AG08396 (cell line): ENCODE measurements at regions not wholly inside any gene's neighbourhood (a gene's known extent, or its start where the extent isn't known, plus 50 kb on each side); places are given as distances from the start of the nearest gene placed in this dataset.
A peak's percentile ranks its signal among the peaks of the same experiment; 100 is the strongest.

Experiments
- DNase-seq: peaks from one replicate; pipeline ENCODE4 v3.0.0; 2012; ENCODE audit warnings: low spot score, mixed read lengths

DNA sequence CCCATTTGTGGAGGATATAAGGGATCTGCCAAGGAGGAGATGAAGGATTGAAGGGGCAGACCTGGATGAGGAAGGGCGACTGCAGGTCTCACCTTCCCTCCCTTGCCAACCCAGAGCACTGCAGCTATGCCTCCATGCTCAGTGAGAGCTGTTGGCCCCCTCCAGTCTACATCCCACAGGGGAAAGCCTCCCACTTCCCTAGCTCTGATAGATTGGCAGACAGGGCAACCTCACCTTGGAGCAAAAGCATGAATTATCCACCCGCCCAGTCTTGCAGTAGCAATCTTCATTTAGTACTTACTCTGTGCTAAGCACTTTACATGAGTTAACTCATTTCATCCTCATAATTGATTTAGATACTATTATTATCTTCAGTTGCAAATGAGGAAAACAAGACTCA, 70.4 kb upstream of the SMNDC1 start:
- no peak for DNase-seq

DNA sequence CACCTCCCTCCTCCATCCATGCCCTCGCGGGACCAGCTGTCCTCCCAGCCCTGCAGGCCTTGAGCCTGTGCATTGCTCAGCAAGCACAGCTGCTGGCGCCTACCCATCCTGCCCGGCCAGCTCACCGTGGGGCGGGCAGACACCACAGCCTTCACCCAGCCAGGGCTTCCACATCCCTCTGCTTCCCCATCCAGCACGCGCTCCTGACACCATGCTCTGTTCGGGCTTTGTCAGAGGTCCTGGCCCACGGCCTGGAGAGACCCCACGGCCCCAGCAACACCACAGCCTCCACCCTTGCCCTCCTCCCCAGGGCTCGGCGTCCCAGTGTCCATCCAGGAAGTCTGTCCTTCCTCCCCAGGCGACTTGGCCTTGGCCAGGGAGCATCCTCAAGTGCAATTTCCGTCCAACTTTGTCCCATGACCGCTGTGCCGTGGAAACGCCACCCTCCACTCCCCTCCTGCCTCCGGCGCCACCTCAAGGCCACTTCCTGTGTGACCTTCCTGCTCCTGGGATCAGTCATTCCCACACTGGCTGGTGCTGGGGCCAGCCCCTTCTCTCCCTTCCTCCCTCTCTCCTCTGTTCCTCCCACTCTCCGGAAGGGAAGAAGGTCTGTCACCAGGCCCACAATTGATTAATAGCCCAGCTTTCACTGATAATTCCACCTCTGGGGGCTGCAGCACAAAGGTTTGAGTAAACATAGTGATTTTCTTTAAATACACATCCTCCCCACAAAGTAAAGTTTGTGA, 71.5 kb upstream of the SMNDC1 start:
- no peak for DNase-seq

DNA sequence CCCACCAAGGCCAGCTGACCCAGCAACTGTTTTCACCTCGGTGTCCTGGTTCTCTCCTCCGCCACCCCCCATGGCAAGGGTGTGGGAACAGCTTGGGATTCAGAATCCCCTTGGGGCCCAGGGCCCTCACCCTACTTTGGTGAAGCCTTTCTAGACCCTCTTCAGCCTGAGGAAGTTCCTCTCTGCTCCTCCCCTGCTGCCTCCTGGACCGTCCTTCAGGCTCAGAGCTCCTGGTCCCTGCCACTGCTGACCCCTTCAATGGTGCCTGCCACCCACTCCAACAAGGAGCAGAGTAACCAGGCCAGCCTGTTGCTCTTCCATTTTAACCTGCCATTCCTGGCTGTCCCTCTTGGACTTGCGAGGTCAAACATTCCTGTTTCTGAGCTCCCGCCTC, 72.0 kb upstream of the SMNDC1 start:
- no peak for DNase-seq

DNA sequence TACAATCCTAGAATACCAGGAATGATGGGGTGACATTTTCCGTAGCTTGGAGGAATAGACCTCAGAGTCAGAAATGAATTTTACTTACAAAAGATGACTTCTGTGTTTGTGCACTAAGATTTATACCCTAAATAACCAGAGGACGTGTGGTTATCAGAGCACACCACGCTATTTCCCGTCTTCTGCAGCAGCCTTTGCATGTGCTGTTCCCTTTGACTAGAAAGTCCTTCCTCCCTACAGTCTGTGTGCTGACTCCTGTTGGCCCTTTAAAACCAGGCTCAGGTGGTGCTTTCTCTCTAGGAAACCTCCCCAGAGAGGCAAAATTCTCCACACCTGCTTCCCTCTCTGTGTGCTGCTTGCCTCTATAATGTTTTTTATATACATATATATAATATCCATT, 73.3 kb upstream of the SMNDC1 start:
- DNase-seq: no peak

DNA sequence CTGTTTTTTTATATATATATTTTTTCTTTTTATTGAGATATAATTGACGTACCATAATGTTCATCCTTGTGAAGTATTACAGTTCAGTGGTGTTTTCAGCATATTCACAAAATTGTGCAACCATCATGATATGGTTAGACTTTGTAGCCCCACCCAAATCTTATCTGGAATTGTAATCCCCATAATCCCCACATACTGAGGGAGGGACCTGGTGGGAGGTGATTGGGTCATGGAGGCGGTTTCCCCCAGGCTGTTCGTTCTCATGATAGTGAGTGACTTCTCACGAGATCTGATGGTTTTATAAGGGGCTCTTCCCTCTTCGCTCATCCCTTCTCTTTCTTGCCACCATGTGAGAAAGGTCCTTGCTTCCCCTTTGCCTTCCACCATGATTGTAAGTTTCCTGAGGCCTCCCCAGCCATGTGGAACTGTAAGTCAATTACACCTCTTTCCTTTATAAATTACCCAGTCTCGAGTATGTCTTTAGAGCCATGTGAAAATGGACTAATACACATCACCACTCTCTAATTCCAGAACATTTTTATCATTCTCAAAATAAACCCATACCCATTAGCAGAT, 73.9 kb upstream of the SMNDC1 start:
- DNase-seq: no peak

DNA sequence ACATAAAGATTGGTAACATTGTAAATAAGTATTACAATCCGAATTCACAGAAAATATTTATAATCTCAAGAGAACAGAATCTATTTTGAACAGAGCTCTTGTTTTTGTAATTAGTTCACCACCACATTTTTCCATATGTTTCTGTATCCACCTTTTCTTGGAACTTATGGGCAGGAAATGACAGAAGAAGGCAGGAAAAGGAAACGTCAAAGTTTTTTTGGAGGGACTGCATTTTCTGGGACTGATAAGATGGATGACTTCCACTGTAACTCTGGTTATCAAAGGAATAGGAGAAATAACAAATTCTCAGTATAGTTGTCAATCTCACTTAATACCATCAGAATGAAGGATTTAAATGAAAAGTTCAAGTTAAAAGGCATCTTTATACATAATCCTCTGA, 75.1 kb upstream of the SMNDC1 start:
- DNase-seq: no peak

DNA sequence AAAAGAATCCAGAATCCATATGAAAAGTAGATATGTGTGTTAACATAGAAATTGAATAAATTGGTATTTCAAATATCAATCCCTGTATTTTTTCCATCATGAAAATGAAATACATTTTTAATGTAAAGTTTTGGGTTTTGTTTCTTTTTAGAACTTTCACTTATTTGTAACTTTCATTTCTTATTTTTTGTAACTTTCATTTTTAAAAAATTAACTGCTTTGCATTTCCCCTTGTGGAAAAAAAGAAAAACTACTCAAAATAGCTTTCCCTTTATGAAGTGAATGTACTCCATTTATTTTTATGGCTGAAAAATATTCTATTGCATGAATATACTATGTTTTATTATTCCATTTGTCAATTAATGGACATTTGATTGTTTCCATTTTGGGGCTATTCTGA, 75.6 kb upstream of the SMNDC1 start:
- DNase-seq: no peak

DNA sequence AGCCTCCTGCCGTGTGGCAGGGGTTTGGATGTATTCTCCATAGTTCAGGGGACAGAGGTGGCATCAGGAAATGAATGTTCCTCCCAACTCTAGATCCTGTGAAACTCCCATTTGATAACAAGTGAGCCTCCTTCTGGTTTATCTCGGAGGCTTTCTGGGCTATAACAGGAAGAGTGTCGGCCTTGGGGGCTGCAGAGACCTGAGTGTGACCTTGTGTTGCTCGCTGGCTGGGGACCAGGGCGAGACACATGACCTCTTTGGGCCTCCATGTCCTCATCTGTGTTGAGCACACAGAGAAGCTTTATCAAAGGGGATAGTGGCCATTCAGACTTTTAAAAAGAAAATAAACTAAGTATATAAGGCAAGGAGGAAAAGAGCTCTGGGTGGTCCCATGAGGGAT, 78.0 kb upstream of the SMNDC1 start:
- DNase-seq: no peak

DNA sequence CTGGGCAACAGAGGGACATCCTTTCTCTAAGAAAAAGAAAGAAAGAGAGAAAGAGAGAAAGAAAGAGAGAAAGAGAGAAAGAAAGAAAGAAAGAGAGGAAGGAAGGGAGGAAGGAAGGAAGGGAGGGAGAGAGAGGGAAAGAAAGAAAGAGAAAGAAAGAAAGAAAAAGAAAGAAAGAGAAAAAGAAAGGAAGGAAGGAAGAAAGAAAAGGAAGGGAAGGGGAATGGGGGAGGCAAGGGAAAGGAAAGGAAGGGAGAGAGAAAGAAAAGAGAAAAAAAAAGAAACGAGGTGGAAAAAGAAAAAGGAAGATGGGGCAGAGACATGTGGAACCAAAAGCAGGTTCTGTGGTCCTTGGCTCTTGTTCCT, 82.9 kb upstream of the SMNDC1 start:
- DNase-seq: no peak

DNA sequence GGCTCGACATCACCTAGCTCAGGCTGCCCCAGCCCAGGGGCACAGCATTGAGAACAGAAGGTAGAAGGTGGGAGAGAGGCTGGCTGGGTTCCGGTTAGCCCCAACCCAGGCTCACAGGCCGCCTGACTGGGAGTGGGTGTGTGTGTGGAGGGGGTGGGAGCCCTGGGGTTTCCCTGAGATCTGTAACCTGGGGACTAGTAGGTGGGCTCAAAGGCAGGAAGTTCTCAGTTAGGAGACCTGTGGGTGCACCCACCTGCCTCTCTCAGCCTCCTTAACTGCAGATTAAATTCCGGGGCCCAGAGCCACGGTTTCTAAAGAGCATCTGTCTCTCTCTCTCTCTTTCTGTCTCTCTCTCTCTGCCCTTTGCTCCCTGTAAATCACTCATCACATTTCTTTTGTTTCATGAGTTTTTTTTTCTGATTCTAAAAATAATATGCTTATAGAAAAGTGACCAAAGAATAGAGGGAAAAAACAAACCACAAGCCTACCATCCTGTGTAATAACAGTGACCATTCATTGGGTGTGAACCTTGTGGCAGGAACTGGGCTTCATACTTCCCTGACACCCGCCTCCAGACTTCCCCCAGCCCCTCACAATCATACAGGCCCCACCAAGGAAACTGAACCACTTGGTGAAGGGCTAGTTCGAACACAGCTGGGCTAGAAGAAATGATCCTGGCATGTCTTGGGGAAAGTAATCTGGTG, 83.4 kb upstream of the SMNDC1 start:
- no peak for DNase-seq

DNA sequence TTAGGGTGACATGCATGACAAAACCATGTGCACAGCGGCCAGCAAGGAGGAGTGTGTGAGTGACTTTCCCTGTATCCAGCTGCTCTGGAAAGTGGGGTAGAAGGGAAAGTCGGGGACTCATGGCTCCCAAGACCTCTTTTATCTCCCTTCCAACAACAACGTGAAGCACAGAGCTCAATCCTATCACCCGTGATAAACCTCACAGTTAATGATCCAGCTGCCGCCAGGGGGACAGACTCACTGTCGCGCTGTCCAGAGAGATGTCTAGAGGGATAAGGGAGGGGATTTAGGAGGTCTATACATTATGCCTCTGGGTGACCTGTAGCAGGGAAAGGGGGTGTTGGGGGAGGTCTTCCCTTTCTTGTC, 84.0 kb upstream of the SMNDC1 start:
- DNase-seq: no peak

DNA sequence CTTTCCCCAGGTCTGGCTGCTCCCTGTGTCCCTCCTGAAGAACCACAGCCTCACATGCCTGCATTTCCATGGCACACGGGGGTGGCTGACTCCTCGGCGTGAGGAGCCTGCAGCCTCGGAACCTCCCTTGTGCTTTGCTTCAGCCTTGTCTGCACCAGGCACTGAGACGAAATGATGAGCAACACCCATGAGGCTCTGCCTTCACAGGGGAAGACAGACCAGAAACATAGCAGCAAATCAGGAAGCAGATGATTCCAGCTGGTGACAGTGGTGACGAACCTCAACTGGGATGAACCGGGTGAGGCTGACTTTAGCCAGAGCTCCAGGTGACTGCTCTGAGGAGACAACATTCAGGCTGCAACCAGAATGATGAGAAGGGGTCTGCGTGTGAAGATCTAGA, 84.5 kb upstream of the SMNDC1 start:
- no peak for DNase-seq

DNA sequence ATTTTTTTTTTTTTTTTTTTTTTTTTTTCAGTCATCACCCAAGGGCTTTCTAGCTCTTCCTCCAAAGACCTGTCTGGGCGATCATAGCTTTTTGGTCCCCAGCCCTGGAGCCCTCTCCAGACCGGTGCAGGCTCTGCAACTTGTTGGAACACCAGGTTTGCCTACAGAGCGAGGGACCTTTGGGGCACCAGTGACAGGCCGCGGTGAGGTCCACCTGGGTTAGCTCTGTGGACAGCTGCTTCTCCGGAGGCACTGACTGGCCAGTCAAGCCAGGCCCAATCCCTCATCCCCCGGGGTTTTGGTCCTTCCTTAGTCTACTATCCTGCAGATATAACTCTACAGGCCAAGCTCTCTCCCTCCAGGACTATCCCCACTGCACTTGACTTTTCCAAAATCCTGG, 86.8 kb upstream of the SMNDC1 start:
- no peak for DNase-seq

DNA sequence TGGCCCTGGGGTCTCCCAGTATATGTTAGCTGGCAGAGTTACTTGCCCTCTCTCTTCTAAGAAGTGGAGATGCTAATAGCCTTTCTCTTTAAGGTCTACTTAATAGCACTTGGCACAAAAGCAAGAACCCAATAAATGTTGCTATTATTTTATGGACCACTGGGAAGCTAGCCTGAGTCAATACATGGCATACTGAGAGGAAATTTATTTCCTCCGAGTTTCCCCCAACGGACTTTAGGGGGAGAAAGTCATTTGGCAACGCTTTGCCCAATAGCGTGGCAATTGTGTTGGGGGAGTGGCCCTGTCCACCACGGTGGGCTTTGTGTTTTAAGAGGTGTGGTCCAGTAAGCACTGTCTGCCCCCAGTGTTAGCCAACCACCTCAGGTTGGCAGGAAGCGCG, 87.4 kb upstream of the SMNDC1 start:
- no peak for DNase-seq

DNA sequence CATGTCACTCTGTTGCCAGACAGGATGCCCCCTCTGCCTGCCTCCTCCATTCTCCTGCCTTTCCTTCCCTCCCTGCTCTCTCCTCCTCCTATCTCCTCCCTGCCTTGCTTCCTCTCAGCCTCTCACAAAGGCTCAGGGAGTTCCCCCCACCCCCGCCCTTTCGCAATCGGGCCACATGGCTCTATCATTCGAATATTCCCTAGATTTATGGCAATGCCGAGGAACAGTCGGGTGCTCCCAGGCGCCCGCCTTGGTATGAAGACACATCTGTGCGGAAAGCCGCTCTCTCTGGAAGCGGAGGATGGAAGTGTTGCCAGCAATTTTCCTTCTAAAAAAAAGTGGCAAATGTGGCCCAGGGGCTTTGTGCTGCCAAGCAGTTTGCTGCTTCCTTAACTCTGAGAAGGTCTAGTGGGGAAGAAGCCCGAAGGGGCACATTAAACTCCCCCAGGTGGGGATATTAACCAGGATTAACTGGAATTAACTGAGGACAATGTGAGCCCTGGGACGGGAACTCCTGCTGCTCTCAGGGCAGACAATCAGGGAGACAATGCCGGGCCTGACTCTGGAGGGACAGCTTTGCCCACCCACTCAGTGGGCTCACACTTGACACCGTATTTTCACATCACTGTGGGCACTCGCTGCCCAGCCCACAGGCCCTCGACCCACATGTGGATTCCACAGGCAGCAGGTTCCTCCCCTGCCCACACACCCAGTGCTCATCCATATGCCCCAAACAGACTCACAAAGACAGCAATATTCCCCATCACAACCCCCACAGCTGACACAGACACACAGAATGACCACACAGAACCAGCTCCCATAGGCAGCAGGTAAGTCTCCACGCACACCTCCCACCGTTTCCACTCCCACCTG, 88.4 kb upstream of the SMNDC1 start:
- DNase-seq: peak; percentile 59

DNA sequence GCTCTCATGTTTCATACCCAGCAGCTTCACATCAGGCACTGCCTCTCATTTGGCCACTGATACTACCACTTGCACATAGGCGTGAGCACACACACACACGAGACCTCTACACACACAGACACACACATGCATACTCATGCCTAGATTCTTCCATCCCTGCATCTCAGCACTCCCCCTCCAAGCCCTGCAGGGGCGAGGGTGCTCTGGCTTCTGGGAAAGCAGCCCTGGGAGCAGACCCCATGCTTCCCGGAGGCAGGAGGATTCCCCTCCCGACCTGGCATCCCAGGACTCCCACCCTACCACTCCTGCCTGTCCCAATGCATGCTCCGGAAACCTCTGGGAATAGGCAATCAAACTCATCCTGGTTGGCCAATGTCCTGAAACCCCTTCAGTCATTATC, 89.1 kb upstream of the SMNDC1 start:
- no peak for DNase-seq

DNA sequence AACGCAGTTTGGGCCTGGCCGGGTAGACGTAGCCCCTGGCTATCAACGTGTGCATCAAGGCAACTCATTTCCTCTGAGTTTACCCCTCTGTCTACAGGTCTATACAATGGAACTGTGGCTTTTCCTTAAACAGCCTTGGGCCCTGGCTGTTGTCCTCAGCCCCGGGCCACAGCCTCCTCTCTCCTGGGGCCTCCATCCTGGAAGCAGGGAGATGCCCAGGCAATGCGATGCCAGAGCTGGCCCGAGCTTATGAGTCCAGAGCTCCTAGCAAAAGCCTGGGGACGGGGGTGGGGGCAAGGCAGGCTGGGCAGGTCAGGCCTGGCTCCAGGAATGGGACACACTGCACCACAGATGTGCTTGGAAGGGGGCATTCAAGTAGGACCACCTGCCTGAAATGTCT, 89.6 kb upstream of the SMNDC1 start:
- no peak for DNase-seq

DNA sequence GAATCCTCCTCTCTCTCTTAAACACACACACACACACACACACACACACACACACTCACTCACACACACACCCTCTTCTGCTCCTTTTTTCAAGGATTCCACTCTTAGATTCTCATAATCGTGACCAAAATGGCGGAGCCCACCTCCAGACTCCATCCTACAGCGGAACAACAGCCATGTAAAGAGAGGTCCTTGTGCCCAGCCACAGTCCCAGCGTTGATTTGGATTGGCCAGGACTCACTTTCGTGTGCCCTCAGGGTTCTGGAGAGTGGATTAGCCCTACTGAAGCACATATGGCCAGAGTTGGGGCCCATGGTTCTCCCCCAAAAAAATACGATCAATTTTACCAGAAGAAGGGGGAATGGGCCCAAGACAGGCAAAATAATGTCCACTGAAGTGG, 90.2 kb upstream of the SMNDC1 start:
- DNase-seq: no peak

DNA sequence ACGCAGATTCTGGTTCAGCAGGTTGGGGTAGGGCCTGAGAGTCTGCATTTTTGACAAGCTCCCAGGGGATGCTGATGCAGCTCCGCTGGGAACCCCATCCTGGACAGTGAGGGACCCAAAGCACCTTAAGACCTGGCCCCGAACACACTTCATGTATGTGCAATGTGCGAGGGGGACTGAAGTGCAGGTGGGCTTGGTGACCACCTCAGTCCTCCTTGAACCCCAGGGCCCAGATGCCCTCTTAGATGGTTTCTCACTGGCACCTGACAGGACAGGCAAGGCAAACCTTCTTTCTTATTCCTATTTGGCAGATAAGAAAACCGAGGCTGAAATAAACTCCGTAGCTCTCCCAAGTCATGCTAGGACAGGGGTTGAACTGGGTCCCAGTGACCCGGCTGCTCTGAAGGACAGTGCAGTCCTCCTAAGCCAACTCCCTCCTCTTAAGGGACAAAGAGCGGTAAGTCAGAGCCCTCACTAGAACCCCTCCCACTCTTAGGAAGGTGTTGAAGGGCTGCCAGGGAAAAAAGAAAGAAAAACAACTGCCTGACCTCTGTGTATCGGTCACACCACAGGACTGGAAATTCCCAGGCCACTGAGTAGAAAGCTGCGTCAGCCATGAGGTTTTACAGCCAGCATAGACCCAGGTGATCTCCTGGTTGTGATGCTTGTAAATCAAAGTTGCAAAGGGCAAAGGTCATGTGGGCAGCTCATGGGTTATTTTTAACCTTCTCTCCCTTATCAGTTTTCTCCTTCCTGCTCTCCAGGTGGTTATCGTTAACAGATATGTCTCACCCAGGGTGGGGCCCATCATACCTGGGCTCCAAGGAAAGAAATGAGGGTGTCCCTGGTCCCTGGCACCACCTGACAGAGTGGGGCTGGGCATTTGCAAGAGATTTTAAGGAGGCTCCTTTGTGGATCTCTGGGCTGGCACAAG, 90.9 kb upstream of the SMNDC1 start:
- DNase-seq: peak; percentile 62

DNA sequence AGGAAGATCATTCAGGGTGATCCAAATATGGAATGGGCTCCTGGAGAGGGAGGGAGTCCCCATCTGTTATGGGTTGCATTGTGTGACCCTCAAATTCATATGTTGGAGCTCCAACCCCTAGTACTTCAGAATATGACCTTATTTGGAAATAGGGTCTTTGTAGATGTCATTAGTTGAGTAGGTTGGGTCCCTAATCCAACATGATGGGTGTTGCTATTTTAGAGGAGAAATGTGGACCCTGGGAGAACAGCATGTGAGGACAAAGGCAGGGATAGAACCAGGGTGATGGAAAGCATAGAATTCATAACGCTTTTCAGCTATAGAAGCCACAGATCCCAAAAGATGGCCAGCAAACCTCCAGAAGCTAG, 91.5 kb upstream of the SMNDC1 start:
- DNase-seq: no peak

DNA sequence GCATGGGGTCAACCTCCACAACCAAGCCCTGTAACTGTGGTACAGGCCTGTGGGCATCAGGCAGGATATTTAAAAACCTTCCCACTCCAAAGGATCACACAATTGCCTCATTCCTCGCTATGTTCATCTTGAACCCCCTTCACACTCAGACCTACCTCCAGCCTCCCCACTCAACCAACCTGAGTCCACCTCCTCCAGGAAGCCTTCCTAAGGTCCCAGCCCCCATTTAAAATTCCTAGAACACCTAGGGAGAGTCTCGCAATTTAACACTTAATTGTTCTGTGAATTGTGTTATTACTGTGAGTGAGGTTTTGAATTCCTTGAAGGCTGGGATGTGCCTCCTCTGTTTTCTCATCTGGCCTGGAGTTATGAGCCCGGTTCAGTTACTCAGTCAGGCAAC, 93.1 kb upstream of the SMNDC1 start:
- DNase-seq: no peak
